Body of pancreas (tissue), 4 donors: ENCODE measurements at regions not wholly inside any gene's neighbourhood (a gene's known extent, or its start where the extent isn't known, plus 50 kb on each side); places are given as distances from the start of the nearest gene placed in this dataset.

ENCODE experiments used
- ATAC-seq: fragments of 150-250 bp; one replicate; pipeline ENCODE4 v1.9.1; 2016
- DNase-seq, 4 donors: peaks; one replicate each; pipeline ENCODE4 v3.0.0-alpha.2; 2019
- H3K27ac ChIP-seq, 4 donors: fragments of 200-600 bp; sonication (generic); 1 replicate in 3 of 4; 2 replicates in 1 of 4; pipeline versions ENCODE4 v1.5.1 to v1.6.1; 2016 to 2019; ENCODE audit warnings: mild to moderate bottlenecking in 1 of 4, mixed read lengths in 1 of 4, moderate library complexity in 1 of 4
- H3K27me3 ChIP-seq, 2 donors: fragments of 200-600 bp; sonication (generic); one replicate each; pipeline ENCODE4 v1.6.0; 2016; ENCODE audit warnings: mild to moderate bottlenecking in 1 of 2
- H3K36me3 ChIP-seq, 2 donors: fragments of 200-600 bp; sonication (generic); replicated peaks in 1 of 2; 2 replicates each; pipeline ENCODE4 v1.5.1; 2016; ENCODE audit warnings: low read depth in 2 of 2; ENCODE audit not compliant: insufficient read depth in 1 of 2
- H3K4me1 ChIP-seq: fragments of 200-600 bp; sonication (generic); one replicate; pipeline ENCODE4 v1.6.0; 2016
- H3K4me3 ChIP-seq, 2 donors: fragments of 200-600 bp; sonication (generic); 1 replicate in 1 of 2; 2 replicates in 1 of 2; pipeline ENCODE4 v1.5.1; 2016 to 2019
- H3K9me3 ChIP-seq, 3 donors: fragments of 200-600 bp; sonication (generic); 1 replicate in 2 of 3; 2 replicates in 1 of 3; pipeline ENCODE4 v1.5.1; 2016
- CTCF ChIP-seq, 7 experiments: fragments of 450-650 bp in 4 of 7; fragments of 200-600 bp in 3 of 7; sonication (generic) in 3 of 7; IDR thresholded peaks; one replicate each; pipeline ENCODE4 v1.5.1; 2016 to 2019; ENCODE audit warnings: antibody characterized with exemption in 7 of 7
- POLR2A ChIP-seq, 3 donors: fragments of 450-650 bp; IDR thresholded peaks; one replicate each; pipeline ENCODE4 v1.6.1; 2016; ENCODE audit warnings: antibody characterized with exemption in 3 of 3, mild to moderate bottlenecking in 2 of 3
- WGBS, 2 donors: methylation state at CpG; one replicate each; pipeline ENCODE4 v1.1.5; 2017; 5-methylcytosine and 5-hydroxymethylcytosine counted together
- intact Hi-C: fragments of 100-400 bp; cut with DNase I; formaldehyde crosslinking; loops from one replicate; pipeline ENCODE4 v1.15.1; 2023

GRCh38 chr5:98144710-98145109, 628.8 kb upstream of the RGMB start:
- no peaks in the 10 kb centered on the region for H3K4me1 ChIP-seq
- H3K4me3 ChIP-seq, result no peak overlapping the region
- H3K27me3 ChIP-seq, result no peaks in the 10 kb centered on the region
- no peak for ATAC-seq
- no peaks in the 10 kb centered on the region for H3K9me3 ChIP-seq
- no peaks in the 10 kb centered on the region for H3K36me3 ChIP-seq
- intact Hi-C loops, result no loop called here
- WGBS, 2 donors, result 66 to 75% methylated on average over 2 of the region's 2 CpGs
- TF ChIP-seq CTCF (IDR thresholded peaks at IDR 0.05), result no peak
- TF ChIP-seq POLR2A (IDR thresholded peaks at IDR 0.05), result no peak
- no peak for DNase-seq
- no peak overlapping the region for H3K27ac ChIP-seq

GRCh38 chr5:98157368-98157767, 616.1 kb upstream of the RGMB start:
- 78 to 80% methylated on average over 3 to 4 of the region's 4 CpGs for WGBS, 2 donors
- no peak overlapping the region for H3K27ac ChIP-seq
- TF ChIP-seq POLR2A (IDR thresholded peaks at IDR 0.05) (no peak), CTCF (IDR thresholded peaks at IDR 0.05) (no peak)
- DNase-seq, result no peak
- ATAC-seq, result no peak
- no peaks in the 10 kb centered on the region for H3K27me3 ChIP-seq
- H3K36me3 ChIP-seq, result no peaks in the 10 kb centered on the region
- intact Hi-C loops, result no loop called here
- H3K4me1 ChIP-seq, result no peaks in the 10 kb centered on the region
- no peak overlapping the region for H3K4me3 ChIP-seq
- H3K9me3 ChIP-seq, result no peaks in the 10 kb centered on the region

- intact Hi-C loops, result no loop called here
- no peak for TF ChIP-seq CTCF (IDR thresholded peaks at IDR 0.05)
- no peaks in the 10 kb centered on the region for H3K4me1 ChIP-seq
- no peaks in the 10 kb centered on the region for H3K36me3 ChIP-seq
- no peaks in the 10 kb centered on the region for H3K9me3 ChIP-seq
- WGBS, 2 donors, result 94 to 96% methylated on average over 6 of the region's 6 CpGs
- H3K4me3 ChIP-seq, result no peak overlapping the region
- no peak for ATAC-seq
- no peak for DNase-seq
- no peaks in the 10 kb centered on the region for H3K27me3 ChIP-seq
- H3K27ac ChIP-seq, result no peak overlapping the region
These were observed 615.0 kb upstream of the RGMB start for GRCh38 chr5:98158440-98158839.

GRCh38 chr5:98163796-98164493, 609.5 kb upstream of the RGMB start:
- Histone ChIP-seq H3K36me3 (no peaks in the 10 kb centered on the region), H3K9me3 (peaks cover 0 to 4% (median 0%) of the 10 kb centered on the region in 3 donors), H3K4me1 (no peaks in the 10 kb centered on the region), H3K4me3 (no peak overlapping the region), H3K27ac (no peak overlapping the region), H3K27me3 (no peaks in the 10 kb centered on the region)
- TF ChIP-seq CTCF (IDR thresholded peaks at IDR 0.05) (no peak), POLR2A (IDR thresholded peaks at IDR 0.05) (no peak)
- intact Hi-C loops, result no loop called here
- DNase-seq (no peak), ATAC-seq (no peak)
- WGBS, 2 donors, result 56 to 61% methylated on average over 4 of the region's 4 CpGs

GRCh38 chr5:98168871-98169270, 604.6 kb upstream of the RGMB start:
- ATAC-seq, result no peak
- intact Hi-C loops, result no loop called here
- Histone ChIP-seq H3K36me3 (no peaks in the 10 kb centered on the region), H3K4me1 (no peaks in the 10 kb centered on the region), H3K9me3 (peaks cover 0 to 4% (median 0%) of the 10 kb centered on the region in 3 donors), H3K27ac (no peak overlapping the region), H3K4me3 (no peak overlapping the region), H3K27me3 (no peaks in the 10 kb centered on the region)
- 57 to 65% methylated on average over 2 of the region's 2 CpGs for WGBS, 2 donors
- DNase-seq, result no peak
- no peak for TF ChIP-seq CTCF (IDR thresholded peaks at IDR 0.05)
- TF ChIP-seq POLR2A (IDR thresholded peaks at IDR 0.05), result no peak
